ENCODE measurements at regions not wholly inside any gene's neighbourhood (a gene's known extent, or its start where the extent isn't known, plus 50 kb on each side); places are given as distances from the start of the nearest gene placed in this dataset.
A peak's percentile ranks its signal among the peaks of the same experiment; 100 is the strongest.

DNA sequence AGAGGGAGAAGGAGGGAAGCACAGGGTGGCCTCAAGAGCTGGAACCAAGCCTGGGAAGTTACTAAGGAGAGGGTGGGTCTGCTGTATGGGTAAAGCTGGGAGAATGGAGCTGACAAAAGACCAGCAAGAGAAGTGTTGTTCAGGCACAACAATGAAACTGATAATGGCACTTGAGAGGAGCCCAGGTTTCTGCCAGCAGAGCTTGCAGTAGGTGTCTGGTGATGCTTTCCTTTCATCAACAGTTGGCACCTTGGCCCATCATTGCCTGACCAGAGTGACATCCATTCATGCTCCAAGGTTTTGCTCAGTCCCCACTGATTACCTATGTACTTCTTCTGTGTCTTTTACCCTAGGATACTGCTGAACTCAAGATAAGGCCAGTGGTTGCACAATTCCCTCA lies 92.9 kb upstream of the CXCR4 start:
- no peak for DNase-seq

DNA sequence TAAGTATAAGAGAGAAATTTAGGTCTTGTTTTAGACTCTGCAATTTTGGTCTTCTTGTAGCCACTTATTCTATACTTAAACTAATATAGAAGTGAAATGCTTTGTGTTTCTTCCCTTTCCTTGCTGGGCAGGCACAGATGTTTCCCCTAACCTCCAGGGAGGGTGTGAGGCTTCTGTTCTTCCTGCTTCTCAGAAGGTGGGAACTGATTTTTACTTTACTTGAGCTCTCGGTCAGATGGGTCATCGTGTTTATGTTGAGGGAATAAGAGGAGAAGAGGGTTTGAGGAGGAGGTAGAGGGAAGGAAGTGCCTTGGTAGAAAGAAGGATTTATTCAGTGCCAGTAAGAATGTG lies 92.5 kb upstream of the CXCR4 start:
- DNase-seq, result peak; percentile 39 to 43

DNA sequence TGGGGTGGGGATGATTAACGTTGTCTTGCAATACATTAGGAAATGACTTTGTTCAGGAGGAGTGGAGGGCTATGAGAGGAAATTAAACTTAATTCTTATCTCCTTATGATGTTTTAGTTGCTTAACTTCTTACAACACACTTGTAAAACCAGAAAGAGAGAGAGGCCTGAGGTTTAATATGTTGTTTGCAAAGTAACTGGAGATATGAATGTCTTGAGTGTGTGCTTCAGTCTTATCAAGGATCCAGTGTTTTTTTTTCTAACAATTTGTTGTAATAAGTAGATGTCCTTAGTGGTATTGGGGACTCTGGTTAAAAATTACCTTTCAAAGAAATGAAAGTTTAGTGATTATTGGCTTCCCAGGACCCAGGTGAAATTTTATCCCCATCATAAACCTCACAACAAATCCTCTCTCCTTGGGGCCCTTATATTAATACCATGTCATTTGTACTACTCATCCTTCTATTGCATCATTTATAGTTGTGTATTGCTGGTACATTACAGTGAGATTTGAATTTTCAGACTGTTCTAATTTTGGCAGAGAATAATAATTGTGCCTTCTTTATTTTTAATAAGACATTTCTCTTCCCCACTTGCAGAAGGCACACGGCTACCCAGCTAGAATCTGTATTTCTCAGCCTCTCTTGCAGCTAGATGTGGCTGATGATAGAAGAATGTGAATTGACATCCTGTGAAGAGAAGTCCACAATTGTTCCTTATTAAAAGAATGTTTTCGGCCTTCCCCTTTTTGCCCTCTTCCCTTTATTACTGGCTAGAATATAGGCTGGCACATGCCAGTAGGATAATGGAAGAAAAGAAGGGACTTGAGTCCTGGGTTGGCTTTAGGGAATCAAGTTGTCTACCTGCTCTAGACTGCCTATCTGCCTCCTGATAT lies 91.9 kb upstream of the CXCR4 start:
- DNase-seq, result no peak

DNA sequence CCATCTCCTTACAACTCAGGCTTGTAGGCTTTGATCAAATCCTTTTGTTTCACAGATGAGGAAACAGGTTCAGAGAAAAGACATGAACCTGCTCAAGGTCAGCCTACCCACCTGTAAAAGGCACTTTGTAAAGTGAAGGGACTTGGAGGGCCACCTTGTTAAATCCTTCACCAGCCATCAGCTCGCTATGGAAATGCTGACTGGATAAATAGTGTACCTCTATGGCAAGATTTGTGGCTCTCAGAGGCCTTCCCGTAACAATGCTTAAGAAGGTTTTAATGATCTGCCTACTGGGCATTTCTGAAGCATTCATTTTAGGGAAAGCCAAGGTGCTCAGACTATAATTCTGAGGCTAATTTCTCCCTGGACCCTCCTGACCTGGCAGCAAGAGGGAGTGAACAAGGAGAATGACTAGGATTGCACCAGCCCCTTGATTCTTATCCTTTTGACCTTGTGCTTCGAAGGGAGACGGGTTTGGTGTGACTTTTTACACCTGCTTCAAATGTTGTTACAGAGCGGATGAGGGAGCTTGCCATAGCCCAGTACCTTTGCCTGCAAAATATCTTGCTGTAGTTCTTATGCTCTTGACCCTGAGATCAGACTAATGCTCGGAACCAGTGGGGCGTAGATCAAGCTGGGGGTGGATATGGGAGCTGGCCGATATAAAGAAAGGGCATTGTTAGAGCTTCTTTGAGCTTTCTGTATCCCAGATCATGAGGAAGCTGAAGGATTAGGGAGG lies 90.9 kb upstream of the CXCR4 start:
- no peak for DNase-seq

DNA sequence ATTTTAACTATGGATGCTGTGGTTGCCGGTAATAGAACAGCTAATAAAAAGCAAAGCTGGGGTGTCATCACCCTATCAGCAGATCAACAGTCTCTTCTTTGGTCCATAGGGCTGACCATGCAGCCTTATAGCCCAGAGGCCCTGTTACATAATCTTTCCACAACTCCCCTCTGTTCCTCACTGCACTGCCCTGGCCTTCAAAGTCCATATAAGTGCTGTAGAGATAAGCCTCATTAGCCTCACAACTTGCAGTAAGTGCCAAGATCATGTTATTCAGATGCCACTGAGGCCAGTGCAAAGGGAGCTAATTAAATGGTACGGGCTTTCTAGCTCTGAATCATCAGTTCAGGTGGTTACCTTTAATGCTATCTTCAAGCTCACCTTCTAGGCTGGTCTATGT lies 89.7 kb upstream of the CXCR4 start:
- no peak for DNase-seq

DNA sequence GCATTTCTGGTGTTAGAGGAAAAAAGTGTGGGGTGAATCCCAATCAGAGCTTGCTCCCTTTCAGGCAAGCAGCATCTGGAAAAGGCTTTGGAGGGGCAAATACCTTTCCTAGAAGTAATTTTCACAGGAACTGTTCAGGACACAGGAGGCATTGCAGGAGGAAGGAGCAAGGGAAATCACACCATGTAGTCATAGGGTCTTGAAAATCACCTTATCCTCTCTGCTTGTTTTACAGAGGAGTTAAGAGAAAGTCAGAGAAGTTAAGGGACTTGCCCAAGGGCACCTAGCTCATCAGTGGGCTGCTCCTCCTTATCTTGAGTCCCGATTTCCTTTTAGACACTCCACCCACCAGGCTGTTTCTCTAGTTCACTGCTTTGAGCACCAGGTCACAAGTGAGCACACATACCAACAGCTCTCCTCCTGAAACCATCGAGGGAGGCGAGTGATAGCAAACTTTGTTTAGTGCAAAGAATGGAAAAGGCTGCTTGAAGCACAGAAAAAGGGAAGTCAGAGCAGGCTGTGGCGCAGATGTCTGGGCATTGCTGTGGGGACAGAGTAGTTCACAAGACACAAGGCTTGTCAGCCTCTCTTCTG lies 89.2 kb upstream of the CXCR4 start:
- DNase-seq, result peak; percentile 88 to 95

DNA sequence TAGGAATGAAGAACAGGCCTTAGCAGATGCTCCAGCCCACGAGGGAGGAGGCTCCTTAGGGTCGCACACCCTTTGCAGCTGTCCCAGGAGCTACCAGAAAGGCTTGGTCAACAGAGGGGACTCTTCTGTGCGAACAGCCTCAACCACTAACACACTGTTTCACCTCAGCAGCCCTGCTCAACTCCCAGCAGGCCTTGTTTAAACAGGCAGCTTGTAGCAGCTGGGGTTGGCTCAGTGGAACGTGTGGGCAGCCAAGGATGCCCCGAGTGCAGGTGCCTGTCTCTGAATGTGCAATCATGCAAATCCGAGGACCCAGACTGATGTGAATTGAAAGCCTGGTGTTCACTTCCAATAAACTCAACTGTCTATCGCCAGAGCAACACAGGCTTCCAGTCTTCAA lies 88.7 kb upstream of the CXCR4 start:
- no peak for DNase-seq

DNA sequence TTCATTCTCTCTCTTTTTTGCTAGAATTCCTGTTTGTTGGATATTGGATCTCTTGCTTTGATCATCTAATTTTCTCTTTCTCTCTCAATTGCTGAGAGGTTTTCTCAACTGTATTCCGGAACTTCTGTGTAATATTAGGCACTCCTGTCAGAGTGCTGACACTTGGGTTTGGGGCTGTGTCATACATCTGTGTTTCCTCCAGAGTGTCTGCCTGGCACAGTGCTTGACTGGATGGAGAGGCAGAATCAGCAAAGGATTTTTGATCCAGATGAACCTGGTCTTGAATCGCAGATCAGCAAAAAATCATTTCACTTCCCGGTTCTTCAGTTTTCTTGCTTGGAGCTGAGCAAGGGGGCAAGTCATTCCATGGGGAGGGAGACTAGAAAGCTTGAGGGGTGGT lies 87.7 kb upstream of the CXCR4 start:
- DNase-seq, result no peak

DNA sequence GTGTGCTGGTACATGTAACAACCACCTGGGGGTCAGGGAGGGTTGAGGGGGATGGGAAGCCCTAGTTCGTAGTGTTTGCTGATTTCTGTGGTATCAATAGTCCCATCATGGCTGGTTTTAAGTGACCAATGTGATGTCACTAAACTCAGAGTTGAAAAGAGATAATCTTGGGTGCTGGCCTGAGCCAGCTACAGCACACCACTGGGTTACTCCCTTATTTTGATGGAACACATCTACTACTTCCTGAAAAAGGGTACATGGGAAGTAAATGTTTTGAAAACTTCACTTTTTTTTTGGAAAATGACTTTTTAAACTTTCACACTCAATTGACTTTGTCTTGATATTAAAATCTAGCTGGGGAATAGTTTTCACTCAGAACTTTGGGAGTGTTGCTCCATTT lies 87.0 kb upstream of the CXCR4 start:
- DNase-seq, result no peak

DNA sequence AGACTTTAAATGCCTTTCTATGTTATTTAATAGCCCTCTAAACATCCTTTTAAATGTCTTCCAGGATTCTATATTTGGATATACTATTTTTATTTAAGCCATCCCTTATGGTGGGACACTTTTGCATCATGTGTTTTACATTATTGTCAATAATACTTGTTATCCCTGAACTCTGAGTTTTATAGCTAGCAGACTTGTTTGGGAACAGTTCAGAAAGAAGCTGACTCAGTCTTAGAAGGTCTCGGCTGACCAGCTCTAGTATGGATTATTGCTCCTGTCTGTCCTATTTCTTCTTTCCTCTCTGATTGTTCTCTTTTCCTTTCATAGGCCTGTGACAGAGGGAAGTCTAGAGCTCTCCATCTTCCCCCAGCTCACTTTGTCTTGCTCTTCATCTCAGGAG lies 77.3 kb upstream of the CXCR4 start:
- no peak for DNase-seq

DNA sequence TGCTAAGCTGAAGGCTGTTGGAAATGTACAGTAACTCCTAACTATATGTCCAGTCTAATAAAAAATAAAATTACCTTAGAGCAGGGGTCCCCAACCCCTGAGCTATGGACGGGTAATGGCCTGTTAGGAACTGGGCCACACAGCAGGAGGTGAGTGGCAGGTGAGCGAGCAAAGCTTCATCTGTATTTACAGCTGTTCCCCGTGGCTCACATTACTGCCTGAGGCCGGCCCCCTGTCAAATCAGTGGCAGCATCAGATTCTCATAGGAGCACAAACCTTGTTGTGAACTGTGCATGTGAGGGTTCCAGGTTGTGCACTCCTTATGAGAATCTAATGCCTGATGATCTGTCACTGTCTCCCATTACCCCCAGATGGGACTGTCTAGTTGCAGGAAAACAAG lies 73.1 kb upstream of the CXCR4 start:
- no peak for DNase-seq

DNA sequence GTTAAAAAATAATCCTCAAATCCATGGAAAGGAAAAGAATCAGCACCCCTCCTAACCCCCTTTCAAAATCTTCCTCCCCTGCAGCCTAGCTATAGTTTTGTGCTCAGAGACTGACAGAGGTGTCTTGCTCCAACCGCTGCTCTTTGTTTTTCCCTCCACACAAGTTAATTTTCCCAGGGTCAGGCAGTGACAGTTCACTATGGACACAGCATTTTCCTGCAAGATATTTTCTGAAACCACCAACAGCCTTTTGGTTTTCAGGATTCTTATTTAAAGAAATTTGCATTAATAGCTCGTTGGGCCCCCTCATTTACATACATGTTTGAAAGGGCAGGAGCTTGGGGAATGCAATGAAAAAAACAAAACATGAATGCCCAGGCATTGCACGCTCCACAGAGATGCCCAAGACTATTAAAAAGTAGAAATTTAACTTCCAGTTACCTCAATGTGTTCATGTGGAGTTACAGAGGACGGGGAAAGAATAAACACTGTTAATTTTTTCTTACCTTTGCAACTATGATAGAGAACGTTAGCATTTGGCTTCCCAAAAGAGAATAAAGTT lies 71.4 kb upstream of the CXCR4 start:
- no peak for DNase-seq

DNA sequence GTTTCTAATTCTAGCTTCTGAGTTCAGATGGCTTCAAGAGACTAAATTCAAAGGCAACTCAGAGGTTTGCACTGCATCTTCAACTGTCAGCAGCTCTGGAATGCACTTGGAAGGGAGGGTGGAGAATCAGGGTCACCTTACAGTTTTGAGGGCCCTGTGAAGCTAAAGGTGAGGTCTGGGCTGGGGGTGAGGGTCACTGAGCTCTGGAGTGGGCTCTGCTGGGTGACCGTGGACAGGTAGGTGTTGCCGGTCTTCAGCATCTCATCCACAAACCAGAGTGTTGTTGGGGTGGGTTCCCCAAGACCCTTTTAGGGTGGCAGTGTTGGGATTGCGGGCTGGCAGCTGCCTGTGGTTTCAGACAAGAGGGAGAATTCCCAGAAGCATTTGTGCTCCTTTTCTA lies 70.1 kb upstream of the CXCR4 start:
- no peak for DNase-seq

DNA sequence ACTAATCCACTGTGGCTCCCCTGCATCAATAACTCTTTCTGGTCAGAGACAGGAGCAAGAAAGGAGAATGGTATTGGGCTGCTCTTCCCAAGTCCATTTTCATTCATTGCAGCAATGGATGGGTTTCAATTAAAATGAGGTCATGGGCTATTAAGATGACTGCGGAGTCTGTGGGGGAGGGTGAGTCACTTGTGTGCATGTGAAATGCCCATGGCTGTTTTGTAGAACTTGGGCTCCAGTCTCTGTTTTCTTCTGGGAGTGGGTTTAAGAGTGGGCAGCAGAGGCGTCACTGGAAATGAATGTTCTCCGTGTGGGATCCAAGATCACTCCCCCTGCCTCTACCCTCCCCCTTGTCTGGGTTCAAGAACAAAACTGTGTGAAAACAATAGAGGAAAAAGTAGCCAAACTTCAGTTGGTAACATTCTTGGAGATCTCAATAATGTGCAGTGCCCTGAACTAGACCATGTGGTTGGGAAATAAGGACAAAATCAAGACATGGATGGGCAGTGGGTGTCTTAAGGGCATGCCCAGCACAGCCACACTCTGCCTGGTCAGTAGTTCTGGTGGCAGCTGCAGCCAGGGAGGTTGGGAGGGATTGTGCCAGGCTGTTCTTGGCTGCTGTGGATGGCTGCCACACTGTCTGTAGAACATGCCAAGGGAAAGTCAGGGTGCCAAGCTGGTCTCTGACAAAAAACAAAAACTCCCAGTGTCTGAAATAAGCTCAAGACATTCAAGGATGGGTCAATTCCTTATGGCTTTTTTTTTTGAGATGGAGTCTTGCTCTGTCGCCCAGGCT lies 68.2 kb upstream of the CXCR4 start:
- DNase-seq, result no peak

DNA sequence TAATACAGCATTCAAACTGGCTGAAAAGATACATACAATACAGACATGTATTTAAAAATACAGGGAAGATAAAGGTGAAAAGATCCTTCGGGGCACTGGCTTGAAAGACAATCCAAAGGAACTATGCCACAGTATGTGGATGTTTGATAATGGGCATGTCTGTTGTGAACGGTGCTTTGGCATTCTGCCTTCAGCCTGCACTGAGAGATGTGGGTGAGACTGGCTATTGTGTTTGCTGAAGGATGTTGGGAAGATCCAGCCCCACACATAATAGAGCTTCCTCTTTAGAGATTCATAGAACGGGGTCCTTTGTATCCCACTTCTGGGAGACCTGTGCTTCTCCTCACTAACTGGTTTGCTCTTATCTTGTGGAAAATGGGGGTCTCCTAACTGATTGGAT lies 65.1 kb upstream of the CXCR4 start:
- no peak for DNase-seq

DNA sequence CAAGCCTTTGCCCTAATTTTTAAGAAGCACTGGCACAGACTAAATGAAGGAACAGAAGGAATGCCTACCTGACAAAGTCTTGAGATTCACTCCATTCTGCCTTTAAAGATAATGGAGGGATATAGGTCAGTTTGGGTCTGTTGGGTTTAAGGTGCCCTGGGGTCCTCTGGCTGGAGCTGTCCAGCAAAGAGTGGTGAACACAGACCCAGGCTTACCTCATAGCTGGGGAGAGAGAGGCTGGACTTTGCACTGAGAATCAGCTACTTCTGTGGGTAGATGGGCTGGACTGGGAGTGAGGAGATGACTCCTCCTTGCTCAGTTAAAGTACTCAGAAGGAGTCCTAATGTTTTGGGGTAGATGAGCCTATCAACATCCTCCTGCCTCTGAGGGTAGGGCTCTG lies 64.4 kb upstream of the CXCR4 start:
- DNase-seq, result no peak

DNA sequence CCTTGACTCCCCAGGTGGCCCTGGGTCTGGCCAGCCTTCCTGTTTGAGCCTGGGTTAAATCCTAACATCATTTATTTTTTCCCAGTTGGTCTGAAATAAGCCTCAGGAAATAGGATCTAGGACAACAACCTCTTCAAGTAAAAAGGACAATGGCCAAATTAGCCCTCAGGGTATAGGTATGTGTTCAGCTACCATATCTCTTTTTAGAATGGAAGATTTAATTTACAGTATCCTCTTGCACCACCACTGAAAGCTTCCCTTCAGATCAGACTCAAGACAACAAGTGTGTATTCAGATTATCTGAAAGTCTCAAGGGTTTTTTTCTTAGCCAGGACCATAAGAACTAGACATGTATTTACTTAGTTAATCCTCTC lies 61.6 kb upstream of the CXCR4 start:
- no peak for DNase-seq

DNA sequence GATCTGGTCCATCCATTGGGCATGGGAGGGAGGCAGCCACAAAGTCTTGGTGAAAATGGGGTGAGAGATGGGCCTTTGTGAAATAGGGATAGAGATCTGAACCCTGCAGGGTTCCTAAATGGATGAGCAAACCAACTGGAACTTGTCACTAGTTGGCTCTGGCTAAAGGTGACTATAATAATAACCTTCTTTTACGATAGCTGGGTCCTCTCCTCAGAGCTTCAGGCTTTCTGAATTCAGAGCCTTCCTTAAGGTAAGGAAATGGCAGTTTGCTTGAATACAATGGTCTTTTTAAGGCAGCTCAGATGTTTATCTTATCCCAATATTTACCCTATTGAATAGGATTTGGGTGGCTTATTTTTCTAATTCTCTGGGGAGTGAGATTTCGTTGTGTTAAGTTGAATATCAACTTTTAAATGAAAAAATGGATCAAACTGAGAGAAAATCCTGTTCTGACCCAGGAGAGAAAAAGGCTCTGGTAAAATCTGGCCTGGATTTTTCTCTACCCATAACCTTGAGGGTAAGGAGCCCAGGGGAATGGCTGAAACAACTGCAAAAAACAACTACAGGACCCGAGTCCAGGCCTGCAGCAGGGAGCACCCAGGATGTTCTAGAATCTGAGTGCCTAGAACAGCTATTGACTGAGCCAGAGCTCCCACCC lies 61.1 kb upstream of the CXCR4 start:
- no peak for DNase-seq

DNA sequence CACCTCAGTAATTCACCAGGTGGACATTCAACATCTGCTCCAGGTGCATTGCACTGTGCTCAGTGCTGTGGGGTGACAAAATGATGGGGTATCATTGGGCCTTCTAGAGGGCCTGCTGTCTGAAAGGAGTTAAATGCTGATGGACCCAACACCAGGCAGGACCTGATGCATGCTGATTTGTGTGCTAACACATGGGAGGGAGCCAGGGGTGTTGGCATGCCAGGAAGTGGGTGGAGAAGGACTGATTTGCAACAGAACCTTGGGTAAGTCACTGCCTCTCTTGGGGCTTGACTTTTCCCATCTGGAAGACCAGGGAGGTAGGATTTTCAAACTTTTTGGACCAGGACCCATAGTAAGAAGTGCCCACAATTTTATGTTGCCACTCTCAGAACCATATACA lies 57.9 kb upstream of the CXCR4 start:
- DNase-seq, result no peak

DNA sequence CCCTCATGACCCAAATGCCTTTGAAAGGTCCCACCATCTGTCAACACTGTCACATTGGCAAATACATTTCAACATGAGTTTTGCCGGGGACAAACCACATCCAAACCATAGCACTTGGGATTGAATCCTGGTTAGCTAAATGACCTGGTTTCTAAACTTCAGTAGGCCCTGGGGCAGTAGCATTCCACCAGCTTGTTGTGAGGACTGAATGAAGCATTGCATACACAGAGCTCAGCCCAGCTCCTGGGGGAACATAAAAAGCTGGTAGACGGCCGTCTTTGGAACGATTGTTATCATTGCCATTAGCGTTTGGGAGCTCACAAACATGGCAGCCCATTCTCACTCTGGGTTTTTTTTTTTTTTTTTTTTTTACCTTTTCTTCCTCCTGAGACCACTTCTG lies 57.5 kb upstream of the CXCR4 start:
- DNase-seq, result no peak

DNA sequence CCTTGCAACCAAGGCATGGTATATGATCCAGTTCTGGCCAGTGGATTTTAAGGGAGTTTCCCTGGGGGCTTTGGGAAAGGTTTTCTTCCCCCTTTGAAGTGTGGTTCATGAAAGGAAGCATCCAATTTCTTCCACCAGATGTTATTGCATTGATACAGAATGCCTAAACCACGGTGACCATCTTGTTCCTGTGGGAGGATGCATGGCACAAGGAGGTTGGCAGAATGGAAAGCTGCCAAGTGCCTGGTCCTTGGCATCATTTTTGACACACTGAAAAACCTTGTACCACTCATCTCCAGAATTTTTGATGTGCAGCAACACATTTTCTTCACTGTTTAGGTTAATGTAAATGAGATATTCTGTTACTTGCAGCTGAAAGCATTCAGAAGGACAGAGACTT lies 55.2 kb upstream of the CXCR4 start:
- peak; percentile 11 to 17 for DNase-seq

DNA sequence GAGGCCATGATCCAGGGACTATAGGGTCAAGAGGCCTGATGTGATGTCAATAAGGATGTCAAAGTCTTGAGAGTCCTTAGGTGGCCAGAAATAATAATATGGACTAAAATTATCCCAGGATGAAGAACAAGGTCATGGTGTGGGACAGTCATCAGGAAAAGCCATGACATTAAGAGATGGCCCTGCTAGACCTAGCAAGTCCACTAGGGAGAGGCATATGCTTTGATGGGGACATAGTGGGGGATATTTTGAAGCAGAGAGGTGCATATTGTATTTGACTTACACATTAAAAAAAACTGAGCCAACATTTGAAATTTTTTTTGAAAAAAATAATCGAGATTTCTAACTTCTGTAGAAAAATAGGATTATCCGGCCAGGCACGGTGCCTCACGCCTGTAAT lies 53.3 kb upstream of the CXCR4 start:
- DNase-seq, result no peak

DNA sequence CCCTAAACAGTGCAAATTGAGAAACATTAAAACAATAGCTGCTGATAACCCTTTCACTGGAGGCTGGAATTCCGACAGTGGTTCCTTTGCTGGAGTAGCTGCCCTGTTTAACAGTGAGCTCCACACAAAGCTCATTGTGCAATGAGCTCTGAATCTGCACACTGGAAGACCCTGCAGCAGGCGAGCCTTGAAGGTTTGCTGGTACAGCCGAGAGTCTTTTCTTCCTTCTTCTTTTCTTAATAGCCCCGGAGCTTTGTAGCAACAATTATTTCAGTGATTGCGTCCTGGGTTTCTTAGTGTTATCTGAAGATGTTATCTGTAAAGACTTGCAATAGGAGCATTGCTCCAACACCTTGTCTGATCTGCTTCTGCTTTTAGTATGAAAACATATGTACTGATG lies 50.8 kb upstream of the CXCR4 start:
- DNase-seq, result peak; percentile 25
